Cardiac septum (tissue), 1 donor: ENCODE measurements at regions not wholly inside any gene's neighbourhood (a gene's known extent, or its start where the extent isn't known, plus 50 kb on each side); places are given as distances from the start of the nearest gene placed in this dataset.
"Not testable (repeated sequence)": the region's sequence is repeated elsewhere in the genome, so short reads cannot be mapped to it uniquely, and the experiment has no call there.

Experiments used
- DNase-seq: peaks from one replicate; pipeline ENCODE4 v3.0.0-alpha.2; 2020; ENCODE audit warnings: low spot score
- intact Hi-C: fragments of 100-400 bp; cut with DNase I; formaldehyde crosslinking; loops from one replicate; pipeline ENCODE4 v1.14.0; 2022
- donor health status: DM: no; HTN: no; CAD: no.

DNA sequence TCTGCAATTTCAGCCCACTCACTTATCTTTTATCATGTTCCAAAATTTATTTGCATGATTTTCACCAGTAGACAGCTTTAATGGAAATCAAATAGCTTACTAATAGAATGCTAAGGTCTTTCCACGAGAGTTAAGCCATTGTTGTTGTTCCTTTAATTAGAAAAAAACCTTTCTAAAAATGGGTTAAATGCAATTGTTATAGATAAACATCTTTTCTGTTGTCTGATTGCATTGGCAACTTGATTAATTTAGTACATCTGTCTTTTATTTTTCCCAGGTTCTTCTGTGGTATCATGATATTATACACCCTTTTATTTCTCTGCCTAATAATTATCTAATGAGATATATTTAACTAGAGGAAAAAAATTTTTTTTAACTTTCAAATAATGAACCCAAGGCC, 487.6 kb upstream of the MBL2 start:
- intact Hi-C loops, result no loop called here
- DNase-seq, result no peak

GRCh38 chr10:53256623-53257022, 484.0 kb upstream of the MBL2 start:
- no peak for DNase-seq
- intact Hi-C loops, result no loop called here

DNA sequence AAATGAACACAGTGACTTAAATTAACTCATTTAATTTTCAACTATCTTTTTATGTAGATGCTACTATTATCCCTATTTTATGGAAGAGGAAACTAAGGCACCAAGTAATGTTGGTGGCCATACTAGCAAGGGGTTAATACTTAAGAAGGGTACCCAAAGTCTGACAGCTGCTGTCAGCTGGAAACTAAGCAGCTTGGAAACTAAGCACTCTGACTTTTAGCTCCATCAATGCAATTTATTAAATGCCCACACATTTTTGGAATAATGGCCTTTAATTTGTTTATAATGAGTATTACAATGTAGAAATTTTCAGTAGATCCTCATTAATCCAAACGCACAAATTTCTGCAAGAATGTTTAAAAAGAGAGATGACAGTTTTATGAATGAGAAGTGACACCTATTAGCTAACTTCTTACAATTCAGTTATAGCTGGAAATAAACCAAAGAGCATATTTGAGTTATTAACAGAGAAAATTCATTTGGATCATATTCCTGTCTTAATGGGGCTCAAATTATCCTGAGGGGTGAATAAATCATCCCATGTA, 483.1 kb upstream of the MBL2 start:
- intact Hi-C loops, result no loop called here
- no peak for DNase-seq

DNA sequence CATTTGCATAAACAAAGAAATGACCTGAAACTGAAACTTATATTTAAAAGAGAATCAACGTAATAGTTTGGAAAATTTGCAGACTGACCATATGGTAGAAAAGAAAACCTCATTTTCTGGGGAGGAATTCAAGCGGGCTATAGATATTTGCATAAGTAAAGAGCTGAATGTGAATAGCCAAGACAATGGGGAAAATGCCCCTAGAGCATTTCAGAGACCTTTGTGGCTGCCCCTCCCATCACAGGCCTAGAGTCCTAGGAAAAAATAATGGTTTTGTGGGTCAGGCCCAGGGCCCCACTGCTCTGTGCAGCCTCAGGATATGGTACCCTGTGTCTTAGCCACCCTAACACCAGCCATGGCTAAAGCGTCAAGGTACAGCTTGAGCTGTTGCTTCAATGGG, 480.6 kb upstream of the MBL2 start:
- DNase-seq, result no peak
- intact Hi-C loops, result no loop called here

DNA sequence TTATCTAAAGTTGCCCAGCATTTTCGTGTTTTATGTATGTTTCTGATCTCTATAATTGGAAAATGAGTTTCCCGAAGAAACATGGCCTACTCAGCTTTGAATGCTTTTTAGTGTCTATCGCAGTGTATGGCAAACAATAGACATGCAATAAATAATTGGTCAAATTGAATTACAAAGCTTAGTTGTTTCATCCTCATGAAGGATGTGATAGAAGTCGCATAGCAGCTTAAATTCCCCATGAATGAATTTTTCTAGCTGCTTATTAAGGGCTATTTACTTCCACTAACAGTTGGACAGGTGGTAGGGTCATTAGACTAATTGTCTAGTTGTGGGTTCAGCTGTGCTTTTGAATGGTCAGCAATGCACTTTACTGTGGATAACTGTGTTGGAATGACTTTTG, 467.3 kb upstream of the MBL2 start:
- no peak for DNase-seq
- intact Hi-C loops, result no loop called here

- intact Hi-C loops, result no loop called here
These were observed 464.4 kb upstream of the MBL2 start for GRCh38 chr10:53236941-53237340.

DNA sequence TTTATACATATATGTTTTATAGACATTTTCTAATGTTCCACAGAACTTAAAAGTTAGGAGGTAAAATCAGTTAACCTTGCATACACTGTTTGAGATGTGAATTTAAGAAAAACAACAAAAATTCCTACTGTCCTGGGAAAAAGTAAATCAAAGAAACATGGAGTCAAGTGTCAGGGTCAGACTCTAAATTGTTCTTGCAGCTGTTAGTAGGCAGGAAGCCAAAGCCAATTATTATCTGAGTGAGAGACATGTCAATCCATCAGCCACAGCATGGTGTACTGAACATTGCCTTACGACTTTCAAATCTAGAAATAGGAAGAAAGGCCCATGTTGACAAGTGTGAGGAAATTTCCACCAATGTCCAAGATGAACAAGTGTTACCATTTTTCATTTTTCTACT, 461.2 kb upstream of the MBL2 start:
- intact Hi-C loops, result no loop called here
- no peak for DNase-seq

More at GRCh38 chr10:53236941-53237340, 464.4 kb upstream of the MBL2 start:
- DNase-seq, result no peak

GRCh38 chr10:53230651-53231050, 458.1 kb upstream of the MBL2 start:
- DNase-seq, result no peak
- intact Hi-C loops, result no loop called here

DNA sequence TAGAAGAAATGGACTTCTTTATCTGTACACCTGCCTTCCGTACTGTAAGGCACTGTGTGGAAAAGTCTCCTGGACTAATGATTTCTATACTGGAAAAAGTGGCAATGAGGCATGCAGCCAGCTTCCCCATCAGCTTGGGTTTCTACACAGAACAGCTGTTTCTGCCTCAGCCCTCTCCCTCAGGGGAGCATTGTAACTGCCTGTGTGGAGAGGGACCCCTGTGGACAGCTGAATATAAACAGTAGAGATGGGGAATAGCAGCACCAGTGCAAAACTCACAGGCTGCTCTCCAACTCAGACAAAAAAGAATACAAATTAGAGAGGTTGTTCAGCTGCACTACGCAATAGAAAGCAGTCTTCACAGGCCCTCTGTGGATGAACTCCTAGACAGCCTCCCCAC, 451.3 kb upstream of the MBL2 start:
- intact Hi-C loops, result no loop called here

DNA sequence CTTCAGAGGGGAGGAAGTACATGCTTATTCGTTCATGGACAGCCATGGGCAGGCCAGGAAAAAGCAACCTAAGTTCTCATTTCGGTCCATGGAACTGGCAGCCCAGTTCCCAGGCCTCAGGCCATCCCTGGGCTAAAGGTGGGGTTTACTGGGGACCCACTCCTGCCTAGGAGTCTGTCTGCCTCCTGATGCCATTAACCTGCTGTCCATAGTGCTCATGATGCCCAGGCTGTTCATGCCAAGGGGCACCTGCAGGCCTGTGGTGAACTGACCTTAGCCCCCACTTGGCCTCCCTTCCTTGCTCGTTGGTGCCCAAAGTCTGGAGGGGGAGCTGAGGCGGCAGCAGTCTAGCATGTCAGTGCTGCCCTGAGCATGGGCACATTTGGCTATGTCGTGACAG, 450.2 kb upstream of the MBL2 start:
- DNase-seq, result no peak
- intact Hi-C loops, result no loop called here

More for the DNA sequence above, 451.3 kb upstream of the MBL2 start:
- no peak for DNase-seq

GRCh38 chr10:53209944-53210611, 437.5 kb upstream of the MBL2 start:
- intact Hi-C loops, result no loop called here
- DNase-seq, result no peak

DNA sequence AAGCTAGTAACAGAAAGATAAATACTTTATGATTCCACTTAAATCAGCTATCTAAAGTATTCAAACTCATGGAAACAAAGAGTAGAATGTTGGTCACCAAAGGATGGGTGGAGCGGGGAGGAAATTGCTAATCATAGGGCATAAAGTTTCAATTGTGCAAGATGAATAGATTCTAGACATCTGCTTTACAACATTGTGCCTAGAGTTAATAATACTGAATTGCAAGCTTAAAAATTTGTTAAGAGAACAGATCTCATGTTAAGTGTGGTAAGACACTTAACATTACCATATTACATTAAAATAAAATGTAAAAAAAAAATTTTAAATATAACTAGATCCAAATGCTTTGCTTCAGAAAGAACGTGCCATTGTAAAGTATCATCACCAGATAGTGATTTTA, 411.1 kb upstream of the MBL2 start:
- DNase-seq, result no peak
- intact Hi-C loops, result no loop called here

DNA sequence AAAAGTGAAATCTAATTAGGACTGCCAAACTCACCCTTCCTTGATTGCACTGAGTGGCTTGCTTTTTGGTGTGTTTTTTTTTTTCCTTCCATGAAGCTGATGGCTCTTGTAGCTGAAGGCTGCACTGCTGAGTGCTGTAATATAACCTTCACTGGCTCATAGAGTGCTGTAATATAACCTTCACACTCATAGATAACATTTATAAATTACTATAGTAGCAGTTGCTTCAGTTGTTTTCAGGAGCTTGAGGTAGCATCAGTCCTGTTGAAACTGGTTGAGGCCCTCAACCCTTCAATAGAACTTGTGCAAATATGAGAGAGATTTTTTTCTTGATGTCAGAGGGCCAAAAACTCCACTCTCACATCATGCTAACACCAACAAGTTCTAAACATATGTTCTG, 404.9 kb upstream of the MBL2 start:
- DNase-seq, result no peak
- intact Hi-C loops, result no loop called here

DNA sequence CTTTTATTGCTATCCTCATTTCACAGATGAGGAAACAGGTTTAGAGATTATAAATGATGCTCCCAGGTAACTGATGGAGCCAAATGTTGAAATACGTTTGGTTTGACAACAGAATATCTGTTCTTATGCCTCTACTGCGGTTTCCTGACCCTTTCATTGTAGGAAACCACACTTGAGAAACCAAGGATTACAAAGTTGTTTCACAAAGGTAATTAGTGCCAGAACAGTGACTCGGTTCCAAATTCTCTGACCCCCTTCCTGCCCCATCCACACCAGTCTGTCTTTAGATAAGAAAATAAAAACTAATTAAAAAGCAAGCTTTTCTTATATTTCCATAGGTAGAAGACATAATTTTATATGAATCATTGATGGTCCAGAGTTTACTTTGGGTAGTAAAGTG, 393.7 kb upstream of the MBL2 start:
- intact Hi-C loops, result no loop called here
- DNase-seq, result no peak

DNA sequence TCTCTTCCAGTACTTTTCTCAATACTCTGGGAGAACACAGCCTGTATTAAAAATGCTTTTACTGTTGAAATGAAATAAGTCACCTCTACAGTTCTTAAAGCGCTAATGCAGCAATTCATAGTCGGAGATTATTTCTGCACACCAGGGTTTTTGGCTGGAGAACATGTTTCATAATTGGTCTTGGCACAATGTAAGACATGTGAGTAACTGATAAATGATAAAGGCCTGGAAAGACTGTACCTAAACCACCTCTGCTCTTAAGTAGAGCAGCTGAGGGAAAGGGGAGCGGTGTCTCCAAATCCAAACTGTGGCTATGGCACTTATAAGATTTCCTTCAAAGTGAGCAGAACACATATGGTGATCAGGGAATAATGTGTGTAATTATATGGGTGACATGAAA, 390.3 kb upstream of the MBL2 start:
- intact Hi-C loops, result no loop called here
- no peak for DNase-seq

- intact Hi-C loops, result no loop called here
- DNase-seq, result no peak
These were observed 388.6 kb upstream of the MBL2 start for GRCh38 chr10:53161231-53161630.

- intact Hi-C loops, DNase-seq: not testable (repeated sequence)
These were observed 383.1 kb upstream of the MBL2 start for GRCh38 chr10:53155674-53156073.

- no peak for DNase-seq
These were observed 381.2 kb upstream of the MBL2 start for GRCh38 chr10:53153831-53154230.

GRCh38 chr10:53140506-53140905, 367.9 kb upstream of the MBL2 start:
- DNase-seq, result no peak
- intact Hi-C loops, result no loop called here

More at GRCh38 chr10:53153831-53154230, 381.2 kb upstream of the MBL2 start:
- intact Hi-C loops, result no loop called here

GRCh38 chr10:53135897-53136253, 363.3 kb upstream of the MBL2 start:
- no peak for DNase-seq
- intact Hi-C loops, result no loop called here

- no peak for DNase-seq
- intact Hi-C loops, result no loop called here
These were observed 362.8 kb upstream of the MBL2 start for GRCh38 chr10:53135213-53135896.
